HG03039 (cell line): ENCODE measurements at regions not wholly inside any gene's neighbourhood (a gene's known extent, or its start where the extent isn't known, plus 50 kb on each side); places are given as distances from the start of the nearest gene placed in this dataset.
"Not testable (repeated sequence)": the region's sequence is repeated elsewhere in the genome, so short reads cannot be mapped to it uniquely, and the experiment has no call there.

ENCODE experiments used
- ATAC-seq: cut with Tn5 transposase; IDR thresholded peaks from one replicate; pipeline ENCODE4 v1.9.1; 2021; ENCODE audit warnings: mild to moderate bottlenecking, moderate library complexity; ENCODE audit not compliant: unreplicated experiment

GRCh38 chr12:131635491-131636122 lies 75.3 kb upstream of the SFSWAP start:
- ATAC-seq = no peak

GRCh38 chr12:131636266-131636665 lies 74.6 kb upstream of the SFSWAP start:
- ATAC-seq = no peak

GRCh38 chr12:131636940-131637750 lies 73.7 kb upstream of the SFSWAP start:
- ATAC-seq = no peak

GRCh38 chr12:131637986-131638385 lies 72.9 kb upstream of the SFSWAP start:
- ATAC-seq = no peak

- ATAC-seq = no peak
Observed at GRCh38 chr12:131639270-131639940, 71.5 kb upstream of the SFSWAP start.

- ATAC-seq = no peak
Observed at GRCh38 chr12:131640525-131640924, 70.4 kb upstream of the SFSWAP start.

GRCh38 chr12:131641315-131641714 lies 69.6 kb upstream of the SFSWAP start:
- ATAC-seq = no peak

- no peak for ATAC-seq
Observed at GRCh38 chr12:131642101-131642540, 68.8 kb upstream of the SFSWAP start.

GRCh38 chr12:131642771-131643170 lies 68.1 kb upstream of the SFSWAP start:
- no peak for ATAC-seq

GRCh38 chr12:131643631-131644452 lies 67.0 kb upstream of the SFSWAP start:
- no peak for ATAC-seq

- ATAC-seq = no peak
Observed at GRCh38 chr12:131644481-131644880, 66.4 kb upstream of the SFSWAP start.

- ATAC-seq = not testable (repeated sequence)
Observed at GRCh38 chr12:131644917-131645316, 66.0 kb upstream of the SFSWAP start.

GRCh38 chr12:131645557-131645956 lies 65.3 kb upstream of the SFSWAP start:
- ATAC-seq = not testable (repeated sequence)

- ATAC-seq = not testable (repeated sequence)
Observed at GRCh38 chr12:131646444-131646843, 64.4 kb upstream of the SFSWAP start.

GRCh38 chr12:131647667-131648066 lies 63.2 kb upstream of the SFSWAP start:
- ATAC-seq = no peak

- not testable (repeated sequence) for ATAC-seq
Observed at GRCh38 chr12:131655469-131656174, 55.3 kb upstream of the SFSWAP start.

- not testable (repeated sequence) for ATAC-seq
Observed at GRCh38 chr12:131656796-131657195, 54.1 kb upstream of the SFSWAP start.

GRCh38 chr12:131658605-131659004 lies 52.3 kb upstream of the SFSWAP start:
- not testable (repeated sequence) for ATAC-seq

GRCh38 chr12:131659484-131659883 lies 51.4 kb upstream of the SFSWAP start:
- ATAC-seq = not testable (repeated sequence)

- ATAC-seq = not testable (repeated sequence)
Observed at GRCh38 chr12:131659976-131660375, 50.9 kb upstream of the SFSWAP start.
